ENCODE measurements at regions not wholly inside any gene's neighbourhood (a gene's known extent, or its start where the extent isn't known, plus 50 kb on each side); places are given as distances from the start of the nearest gene placed in this dataset.

GRCh38 chr19:29086182-29086581 is 126.8 kb downstream of the UQCRFS1 start:
- TF ChIP-seq POU2F2 (IDR thresholded peaks at IDR 0.05; ENCODE audit: low read depth, low read length) (no peak), PAX5 (IDR thresholded peaks at IDR 0.05; ENCODE audit: insufficient read depth, low read length, severe bottlenecking) (no peak), POLR2A (IDR thresholded peaks at IDR 0.05; ENCODE audit: low read depth, low read length) (no peak), SPI1 (IDR thresholded peaks at IDR 0.05; ENCODE audit: low read depth, low read length) (no peak), TAF1 (IDR thresholded peaks at IDR 0.05; ENCODE audit: low read depth, low read length) (no peak), POLR2AphosphoS5 (IDR thresholded peaks at IDR 0.05; ENCODE audit: low read depth, low read length) (no peak)
- DNase-seq (ENCODE audit: insufficient read length, low spot score) (no peak), FAIRE-seq (no peak)

- TF ChIP-seq TAF1 (IDR thresholded peaks at IDR 0.05; ENCODE audit: low read depth, low read length) (no peak), POU2F2 (IDR thresholded peaks at IDR 0.05; ENCODE audit: low read depth, low read length) (no peak), POLR2AphosphoS5 (IDR thresholded peaks at IDR 0.05; ENCODE audit: low read depth, low read length) (no peak)
- no peak for DNase-seq (ENCODE audit: insufficient read length, low spot score)
- FAIRE-seq, result no peak
Observed at GRCh38 chr19:29085630-29086029, 127.3 kb downstream of the UQCRFS1 start.

GRCh38 chr19:29085206-29085605 is 127.7 kb downstream of the UQCRFS1 start:
- TF ChIP-seq POU2F2 (IDR thresholded peaks at IDR 0.05; ENCODE audit: low read depth, low read length) (no peak), SPI1 (IDR thresholded peaks at IDR 0.05; ENCODE audit: low read depth, low read length) (no peak), POLR2A (IDR thresholded peaks at IDR 0.05; ENCODE audit: low read depth, low read length) (no peak), PAX5 (IDR thresholded peaks at IDR 0.05; ENCODE audit: insufficient read depth, low read length, severe bottlenecking) (no peak), POLR2AphosphoS5 (IDR thresholded peaks at IDR 0.05; ENCODE audit: low read depth, low read length) (no peak)
- no peak for FAIRE-seq
- DNase-seq (ENCODE audit: insufficient read length, low spot score), result no peak

GRCh38 chr19:29084266-29084665 is 128.7 kb downstream of the UQCRFS1 start:
- DNase-seq (ENCODE audit: insufficient read length, low spot score), result no peak
- TF ChIP-seq POLR2AphosphoS5 (IDR thresholded peaks at IDR 0.05; ENCODE audit: low read depth, low read length) (no peak), PAX5 (IDR thresholded peaks at IDR 0.05; ENCODE audit: insufficient read depth, low read length, severe bottlenecking) (no peak), SPI1 (IDR thresholded peaks at IDR 0.05; ENCODE audit: low read depth, low read length) (no peak)
- no peak for FAIRE-seq

- no peak for TF ChIP-seq PAX5 (IDR thresholded peaks at IDR 0.05; ENCODE audit: insufficient read depth, low read length, severe bottlenecking)
- TF ChIP-seq POU2F2 (IDR thresholded peaks at IDR 0.05; ENCODE audit: low read depth, low read length), result no peak
- no peak for TF ChIP-seq POLR2AphosphoS5 (IDR thresholded peaks at IDR 0.05; ENCODE audit: low read depth, low read length)
- no peak for TF ChIP-seq POLR2A (IDR thresholded peaks at IDR 0.05; ENCODE audit: low read depth, low read length)
- TF ChIP-seq SPI1 (IDR thresholded peaks at IDR 0.05; ENCODE audit: low read depth, low read length), result no peak
- no peak for TF ChIP-seq TAF1 (IDR thresholded peaks at IDR 0.05; ENCODE audit: low read depth, low read length)
- no peak for FAIRE-seq
Observed at GRCh38 chr19:29083863-29084262, 129.1 kb downstream of the UQCRFS1 start.

GRCh38 chr19:29079356-29080032 is 133.5 kb downstream of the UQCRFS1 start:
- TF ChIP-seq POU2F2 (IDR thresholded peaks at IDR 0.05; ENCODE audit: low read depth, low read length), result no peak
- TF ChIP-seq POLR2AphosphoS5 (IDR thresholded peaks at IDR 0.05; ENCODE audit: low read depth, low read length), result no peak
- TF ChIP-seq TAF1 (IDR thresholded peaks at IDR 0.05; ENCODE audit: low read depth, low read length), result no peak
- TF ChIP-seq SPI1 (IDR thresholded peaks at IDR 0.05; ENCODE audit: low read depth, low read length), result no peak
- no peak for TF ChIP-seq PAX5 (IDR thresholded peaks at IDR 0.05; ENCODE audit: insufficient read depth, low read length, severe bottlenecking)
- no peak for TF ChIP-seq POLR2A (IDR thresholded peaks at IDR 0.05; ENCODE audit: low read depth, low read length)
- no peak for FAIRE-seq

More at GRCh38 chr19:29083863-29084262, 129.1 kb downstream of the UQCRFS1 start:
- no peak for DNase-seq (ENCODE audit: insufficient read length, low spot score)

GRCh38 chr19:29076963-29077362 is 136.0 kb downstream of the UQCRFS1 start:
- FAIRE-seq, result no peak
- DNase-seq (ENCODE audit: insufficient read length, low spot score), result no peak
- no peak for TF ChIP-seq TAF1 (IDR thresholded peaks at IDR 0.05; ENCODE audit: low read depth, low read length)
- no peak for TF ChIP-seq SPI1 (IDR thresholded peaks at IDR 0.05; ENCODE audit: low read depth, low read length)
- no peak for TF ChIP-seq POLR2AphosphoS5 (IDR thresholded peaks at IDR 0.05; ENCODE audit: low read depth, low read length)
- no peak for TF ChIP-seq POU2F2 (IDR thresholded peaks at IDR 0.05; ENCODE audit: low read depth, low read length)
- TF ChIP-seq PAX5 (IDR thresholded peaks at IDR 0.05; ENCODE audit: insufficient read depth, low read length, severe bottlenecking), result no peak
- TF ChIP-seq POLR2A (IDR thresholded peaks at IDR 0.05; ENCODE audit: low read depth, low read length), result no peak

More at GRCh38 chr19:29079356-29080032, 133.5 kb downstream of the UQCRFS1 start:
- DNase-seq (ENCODE audit: insufficient read length, low spot score), result no peak

- no peak for FAIRE-seq
- no peak for DNase-seq (ENCODE audit: insufficient read length, low spot score)
- no peak for TF ChIP-seq POLR2A (IDR thresholded peaks at IDR 0.05; ENCODE audit: low read depth, low read length)
- no peak for TF ChIP-seq PAX5 (IDR thresholded peaks at IDR 0.05; ENCODE audit: insufficient read depth, low read length, severe bottlenecking)
- TF ChIP-seq POLR2AphosphoS5 (IDR thresholded peaks at IDR 0.05; ENCODE audit: low read depth, low read length), result no peak
- no peak for TF ChIP-seq POU2F2 (IDR thresholded peaks at IDR 0.05; ENCODE audit: low read depth, low read length)
- no peak for TF ChIP-seq TAF1 (IDR thresholded peaks at IDR 0.05; ENCODE audit: low read depth, low read length)
- TF ChIP-seq SPI1 (IDR thresholded peaks at IDR 0.05; ENCODE audit: low read depth, low read length), result no peak
Observed at GRCh38 chr19:29076161-29076560, 136.8 kb downstream of the UQCRFS1 start.

- TF ChIP-seq TAF1 (IDR thresholded peaks at IDR 0.05; ENCODE audit: low read depth, low read length) (no peak), POLR2A (IDR thresholded peaks at IDR 0.05; ENCODE audit: low read depth, low read length) (no peak), POU2F2 (IDR thresholded peaks at IDR 0.05; ENCODE audit: low read depth, low read length) (no peak), POLR2AphosphoS5 (IDR thresholded peaks at IDR 0.05; ENCODE audit: low read depth, low read length) (no peak), SPI1 (IDR thresholded peaks at IDR 0.05; ENCODE audit: low read depth, low read length) (no peak), PAX5 (IDR thresholded peaks at IDR 0.05; ENCODE audit: insufficient read depth, low read length, severe bottlenecking) (no peak)
- no peak for FAIRE-seq
- DNase-seq (ENCODE audit: insufficient read length, low spot score), result no peak
Observed at GRCh38 chr19:29075149-29075548, 137.8 kb downstream of the UQCRFS1 start.

GRCh38 chr19:29074579-29074978 is 138.4 kb downstream of the UQCRFS1 start:
- no peak for FAIRE-seq
- TF ChIP-seq POLR2A (IDR thresholded peaks at IDR 0.05; ENCODE audit: low read depth, low read length), result no peak
- TF ChIP-seq POU2F2 (IDR thresholded peaks at IDR 0.05; ENCODE audit: low read depth, low read length), result no peak
- TF ChIP-seq SPI1 (IDR thresholded peaks at IDR 0.05; ENCODE audit: low read depth, low read length), result no peak
- no peak for TF ChIP-seq PAX5 (IDR thresholded peaks at IDR 0.05; ENCODE audit: insufficient read depth, low read length, severe bottlenecking)
- no peak for TF ChIP-seq POLR2AphosphoS5 (IDR thresholded peaks at IDR 0.05; ENCODE audit: low read depth, low read length)
- no peak for DNase-seq (ENCODE audit: insufficient read length, low spot score)

Data from GM12891 (cell line).